Pancreas (tissue), 10 donors: ENCODE measurements at regions not wholly inside any gene's neighbourhood (a gene's known extent, or its start where the extent isn't known, plus 50 kb on each side); places are given as distances from the start of the nearest gene placed in this dataset.

ENCODE experiments used
- ATAC-seq, 4 donors: fragments of 200-7000 bp; cut with Tn5 transposase; one replicate each; pipeline versions ENCODE4 v1.8.0 to v1.9.1; 2020; ENCODE audit warnings: mild to moderate bottlenecking in 4 of 4, moderate library complexity in 4 of 4
- DNase-seq, 6 donors: peaks; one replicate each; pipeline ENCODE4 v3.0.0-alpha.2; 2020
- FAIRE-seq: peaks from 2 replicates; lab custom pipeline; 2012; peaks lifted over from hg19 to GRCh38; lab: Jason Lieb, UNC
- H3K27ac ChIP-seq, 4 donors: fragments of 200-600 bp; sonication (generic); 1 replicate in 3 of 4; 2 replicates in 1 of 4; pipeline versions ENCODE4 v1.5.0 to v1.8.0; 2020
- H3K27me3 ChIP-seq, 4 donors: fragments of 200-600 bp; one replicate each; pipeline ENCODE4 v1.8.0; 2021
- H3K36me3 ChIP-seq, 3 donors: fragments of 200-600 bp; sonication (generic) in 1 of 3; one replicate each; pipeline versions ENCODE4 v1.5.0 to v1.8.0; 2020 to 2021
- H3K4me1 ChIP-seq, 3 donors: fragments of 200-600 bp; one replicate each; pipeline ENCODE4 v1.8.0; 2021
- H3K4me3 ChIP-seq, 4 donors: fragments of 200-600 bp; sonication (generic) in 2 of 4; one replicate each; pipeline versions ENCODE4 v1.5.0 to v1.8.0; 2020 to 2021
- H3K9me3 ChIP-seq, 4 donors: fragments of 200-600 bp; one replicate each; pipeline ENCODE4 v1.8.0; 2021
- WGBS, 2 donors: extraction: QIAGEN DNeasy Blood & Tissue Kit; methylation state at CpG; one replicate each; pipeline ENCODE4 v1.1.7; 2013; 5-methylcytosine and 5-hydroxymethylcytosine counted together
- intact Hi-C, 3 donors: fragments of 100-400 bp; cut with DNase I; formaldehyde crosslinking; loops; one replicate each; pipeline versions ENCODE4 v1.11.1 to v1.14.2; 2022
- TF ChIP-seq, protein P1 (sequence below), 4 donors: fragments of 200-600 bp; sonication (generic) in 3 of 4; IDR thresholded peaks; one replicate each; pipeline versions ENCODE4 v1.5.0 to v1.8.0; 2021; ENCODE audit warnings: antibody characterized with exemption in 4 of 4
- donor health status: healthy with polysubstance abuse.
- donor health status: DM: no; HTN: no; CAD: no; lungs with moderate emphysema.
- donor health status: DM: no; HTN: no; CAD: no.
- donor health status: control.
- donor health status: control.
- donor health status: Bipolar disorder and iron deficiency.
- donor health status: DM: yes; HTN: yes; CAD: no.
- donor health status: DM: no; HTN: no; CAD: no.
- donor health status: DM: no; HTN: no; CAD: no.
- donor health status: DM: yes; HTN: yes; CAD: no.

DNA sequence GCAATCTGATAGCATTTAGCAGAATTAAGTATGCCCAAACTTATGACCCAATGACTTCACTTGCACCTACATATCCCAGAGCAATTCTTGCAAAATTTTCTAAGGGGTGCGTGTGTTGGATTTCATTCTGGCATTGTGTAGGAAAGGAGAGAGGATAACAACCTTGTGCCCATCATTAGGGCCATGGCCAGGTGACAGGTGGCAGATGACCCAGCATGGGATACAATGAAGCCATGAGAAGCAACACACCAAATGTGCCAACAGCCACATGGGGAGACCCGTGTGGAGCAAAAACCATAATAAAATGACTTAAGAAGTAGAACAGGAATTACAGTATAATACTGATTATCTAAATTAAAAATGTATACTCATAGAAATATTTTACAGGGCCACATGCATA is 166.9 kb upstream of the EPB41L3 start:
- FAIRE-seq (no peak), ATAC-seq (no peak), DNase-seq (no peak)
- intact Hi-C loops = no loop called here
- no peaks in the 10 kb centered on the region for H3K4me1 ChIP-seq
- no peak overlapping the region for H3K4me3 ChIP-seq
- no peaks in the 10 kb centered on the region for H3K9me3 ChIP-seq
- WGBS, 2 donors = 67 to 72% methylated on average over 2 of the region's 2 CpGs
- no peak overlapping the region for H3K27ac ChIP-seq
- H3K27me3 ChIP-seq = peaks cover 0 to 4% (median 0%) of the 10 kb centered on the region in 4 donors
- H3K36me3 ChIP-seq = no peaks in the 10 kb centered on the region
- TF ChIP-seq, protein P1, sequence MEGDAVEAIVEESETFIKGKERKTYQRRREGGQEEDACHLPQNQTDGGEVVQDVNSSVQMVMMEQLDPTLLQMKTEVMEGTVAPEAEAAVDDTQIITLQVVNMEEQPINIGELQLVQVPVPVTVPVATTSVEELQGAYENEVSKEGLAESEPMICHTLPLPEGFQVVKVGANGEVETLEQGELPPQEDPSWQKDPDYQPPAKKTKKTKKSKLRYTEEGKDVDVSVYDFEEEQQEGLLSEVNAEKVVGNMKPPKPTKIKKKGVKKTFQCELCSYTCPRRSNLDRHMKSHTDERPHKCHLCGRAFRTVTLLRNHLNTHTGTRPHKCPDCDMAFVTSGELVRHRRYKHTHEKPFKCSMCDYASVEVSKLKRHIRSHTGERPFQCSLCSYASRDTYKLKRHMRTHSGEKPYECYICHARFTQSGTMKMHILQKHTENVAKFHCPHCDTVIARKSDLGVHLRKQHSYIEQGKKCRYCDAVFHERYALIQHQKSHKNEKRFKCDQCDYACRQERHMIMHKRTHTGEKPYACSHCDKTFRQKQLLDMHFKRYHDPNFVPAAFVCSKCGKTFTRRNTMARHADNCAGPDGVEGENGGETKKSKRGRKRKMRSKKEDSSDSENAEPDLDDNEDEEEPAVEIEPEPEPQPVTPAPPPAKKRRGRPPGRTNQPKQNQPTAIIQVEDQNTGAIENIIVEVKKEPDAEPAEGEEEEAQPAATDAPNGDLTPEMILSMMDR (IDR thresholded peaks at IDR 0.05) = no peak

DNA sequence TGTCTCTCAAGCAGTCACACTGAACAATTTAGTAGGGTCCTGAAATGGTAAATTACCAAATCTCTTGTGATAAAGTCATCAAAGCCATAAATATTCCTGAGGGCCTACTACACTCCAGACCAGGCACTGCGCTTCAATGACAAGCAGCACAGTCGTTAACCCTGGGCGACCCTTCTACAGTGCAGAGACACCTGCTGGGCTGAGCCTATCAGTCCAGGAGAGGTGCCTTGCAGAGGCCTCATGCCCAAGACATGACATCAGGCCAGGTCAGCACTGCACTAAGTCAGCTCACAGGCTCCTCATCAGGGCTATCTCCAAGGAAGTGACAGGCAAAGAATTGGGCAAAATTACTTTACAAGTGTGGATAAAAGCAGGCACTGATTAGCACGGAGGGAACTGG is 166.4 kb upstream of the EPB41L3 start:
- DNase-seq = no peak
- WGBS, 2 donors = 63 to 66% methylated on average over 4 of the region's 4 CpGs
- H3K9me3 ChIP-seq = no peaks in the 10 kb centered on the region
- peaks cover 0 to 4% (median 0%) of the 10 kb centered on the region in 4 donors for H3K27me3 ChIP-seq
- H3K27ac ChIP-seq = no peak overlapping the region
- no peaks in the 10 kb centered on the region for H3K36me3 ChIP-seq
- TF ChIP-seq, protein P1 (IDR thresholded peaks at IDR 0.05) = no peak
- intact Hi-C loops = no loop called here
- no peaks in the 10 kb centered on the region for H3K4me1 ChIP-seq
- H3K4me3 ChIP-seq = no peak overlapping the region
- FAIRE-seq = no peak
- ATAC-seq = no peak

DNA sequence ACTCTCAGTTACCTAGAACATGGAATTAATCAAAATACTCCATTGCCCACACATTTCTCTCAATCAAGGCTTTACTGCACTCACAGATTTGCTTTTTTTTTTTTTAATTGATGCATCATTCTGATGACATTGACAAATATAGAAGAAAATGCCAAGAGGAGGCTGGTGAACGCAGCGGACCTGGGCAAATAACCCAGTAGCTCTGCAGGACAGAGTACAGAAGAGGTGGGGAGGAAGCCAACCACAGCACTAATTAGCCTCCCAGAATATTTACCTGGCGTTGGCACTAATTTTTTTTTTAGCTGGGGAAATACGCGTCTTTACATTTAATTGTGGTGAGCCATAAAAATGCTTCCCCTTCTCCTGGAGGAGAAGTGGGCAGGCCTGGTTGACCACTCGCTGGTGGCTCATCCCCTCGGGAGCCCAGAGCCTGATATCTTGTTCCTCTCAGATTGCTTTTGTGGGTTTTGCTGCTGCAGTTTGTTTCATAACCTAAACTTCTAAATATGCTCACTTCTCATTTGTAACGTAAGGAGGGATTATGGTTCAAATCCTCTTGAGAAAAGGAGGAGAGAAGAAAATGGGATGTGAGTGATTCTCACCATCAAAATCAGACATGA is 165.8 kb upstream of the EPB41L3 start:
- Histone ChIP-seq H3K36me3 (no peaks in the 10 kb centered on the region), H3K27ac (no peak overlapping the region), H3K9me3 (no peaks in the 10 kb centered on the region), H3K4me1 (no peaks in the 10 kb centered on the region), H3K4me3 (no peak overlapping the region), H3K27me3 (peaks cover 0 to 4% (median 0%) of the 10 kb centered on the region in 4 donors)
- ATAC-seq (no peak), FAIRE-seq (no peak), DNase-seq (no peak)
- TF ChIP-seq, protein P1 (IDR thresholded peaks at IDR 0.05) = no peak
- WGBS, 2 donors = 60 to 73% methylated on average over 8 of the region's 8 CpGs
- intact Hi-C loops = no loop called here

DNA sequence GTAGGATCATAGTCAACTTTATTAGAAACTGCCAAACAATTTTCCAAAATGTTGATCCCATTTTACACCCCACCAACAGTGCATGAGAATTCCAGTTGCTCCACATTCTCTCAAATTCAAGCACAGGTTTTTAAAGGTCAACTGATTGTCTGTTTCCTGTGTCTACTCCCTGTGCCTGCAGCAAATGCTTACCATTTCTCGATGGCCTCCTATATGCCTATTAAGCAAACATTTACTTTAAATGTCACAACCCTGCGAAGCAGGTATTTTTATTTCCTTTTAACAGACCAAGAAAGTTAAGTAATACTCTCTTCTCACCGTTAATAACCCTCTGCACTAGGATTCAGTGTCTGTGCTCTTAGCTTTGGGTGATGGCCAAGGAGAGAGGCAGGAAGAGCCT is 163.8 kb upstream of the EPB41L3 start:
- WGBS, 2 donors = 33 to 40% methylated on average over 3 of the region's 3 CpGs
- TF ChIP-seq, protein P1 (IDR thresholded peaks at IDR 0.05) = no peak
- H3K4me3 ChIP-seq = no peak overlapping the region
- no peak overlapping the region for H3K27ac ChIP-seq
- H3K9me3 ChIP-seq = no peaks in the 10 kb centered on the region
- FAIRE-seq (no peak), DNase-seq (no peak), ATAC-seq (no peak)
- no peaks in the 10 kb centered on the region for H3K36me3 ChIP-seq
- intact Hi-C loops = no loop called here
- H3K4me1 ChIP-seq = no peaks in the 10 kb centered on the region
- peaks cover 0 to 4% (median 0%) of the 10 kb centered on the region in 4 donors for H3K27me3 ChIP-seq

DNA sequence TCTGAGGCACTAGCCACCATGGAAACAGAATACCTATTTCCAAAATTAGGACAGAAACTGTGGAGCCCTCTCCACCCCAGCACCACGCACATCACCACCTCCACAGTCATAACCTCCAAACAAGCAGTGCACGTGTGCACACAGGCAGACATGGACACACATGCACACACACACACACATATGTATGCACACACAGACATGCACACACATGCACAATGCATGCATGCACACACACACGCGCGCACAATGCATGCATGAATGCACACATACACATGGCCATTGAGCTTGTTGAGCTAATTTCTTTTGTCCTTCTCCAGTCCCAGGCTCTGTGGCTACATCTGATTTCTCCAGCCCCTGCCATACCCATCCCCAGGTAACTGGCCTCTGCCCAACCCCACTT is 161.6 kb upstream of the EPB41L3 start:
- Histone ChIP-seq H3K36me3 (no peaks in the 10 kb centered on the region), H3K4me3 (no peak overlapping the region), H3K9me3 (no peaks in the 10 kb centered on the region), H3K27ac (no peak overlapping the region), H3K27me3 (peaks cover 0 to 4% (median 0%) of the 10 kb centered on the region in 4 donors), H3K4me1 (no peaks in the 10 kb centered on the region)
- intact Hi-C loops = no loop called here
- 85 to 94% methylated on average over 5 of the region's 5 CpGs for WGBS, 2 donors
- ATAC-seq = no peak
- TF ChIP-seq, protein P1 (IDR thresholded peaks at IDR 0.05) = no peak
- no peak for FAIRE-seq
- no peak for DNase-seq
